SU-DHL-6 (cell line): ENCODE measurements at regions not wholly inside any gene's neighbourhood (a gene's known extent, or its start where the extent isn't known, plus 50 kb on each side); places are given as distances from the start of the nearest gene placed in this dataset.

Experiments
- H2AFZ ChIP-seq: fragments of 200-600 bp; sonication (generic); 2 replicates; pipeline ENCODE4 v1.6.1; 2014; ENCODE audit warnings: low read depth, mild to moderate bottlenecking, moderate library complexity, mixed read lengths, antibody characterized with exemption, low read length; ENCODE audit not compliant: severe bottlenecking
- H3F3A ChIP-seq: fragments of 200-600 bp; shearing (Covaris generic); 2 replicates; pipeline ENCODE4 v1.6.0; 2016; ENCODE audit warnings: antibody characterized with exemption, mild to moderate bottlenecking; ENCODE audit not compliant: insufficient read depth
- H3K27ac ChIP-seq: fragments of 200-600 bp; sonication (generic); 2 replicates; pipeline ENCODE4 v1.5.1; 2016; ENCODE audit warnings: low read depth, mild to moderate bottlenecking, low read length, moderate library complexity, mixed read lengths
- H3K27me3 ChIP-seq: fragments of 200-600 bp; sonication (generic), shearing (Covaris generic); 2 replicates; pipeline ENCODE4 v1.6.0; 2014; ENCODE audit warnings: mild to moderate bottlenecking, low read length
- H3K36me3 ChIP-seq: fragments of 200-600 bp; sonication (generic); 2 replicates; pipeline ENCODE4 v1.6.1; 2014; ENCODE audit warnings: mild to moderate bottlenecking, low read length, mixed read lengths
- H3K4me2 ChIP-seq: fragments of 300-600, 200-600 bp; shearing (Covaris generic), sonication (generic); 2 replicates; pipeline ENCODE4 v1.6.0; 2014; ENCODE audit warnings: low read length, low read depth, mild to moderate bottlenecking; ENCODE audit not compliant: poor library complexity, severe bottlenecking
- H3K4me3 ChIP-seq: fragments of 200-600 bp; sonication (generic); 2 replicates; pipeline ENCODE4 v1.5.1; 2014; ENCODE audit warnings: antibody characterized with exemption, low read length, mild to moderate bottlenecking, mixed read lengths; ENCODE audit not compliant: insufficient read depth, poor library complexity, severe bottlenecking
- H3K79me2 ChIP-seq: fragments of 200-600 bp; sonication (generic); 2 replicates; pipeline ENCODE4 v1.6.1; 2014; ENCODE audit warnings: mild to moderate bottlenecking, low read length, moderate library complexity; ENCODE audit not compliant: insufficient read depth
- H3K9ac ChIP-seq: fragments of 200-600 bp; sonication (generic); 2 replicates; pipeline ENCODE4 v1.7.0; 2014; ENCODE audit warnings: mild to moderate bottlenecking, low read length
- H3K9me2 ChIP-seq: fragments of 200-600 bp; sonication (generic); replicated peaks from 2 replicates; pipeline ENCODE4 v1.6.1; 2014; ENCODE audit warnings: low read length; ENCODE audit not compliant: insufficient read depth
- H3K9me3 ChIP-seq: fragments of 200-600 bp; sonication (generic); 2 replicates; pipeline ENCODE4 v1.6.1; 2014; ENCODE audit warnings: low read length, mixed read lengths; ENCODE audit not compliant: insufficient read depth
- H4K20me1 ChIP-seq: fragments of 200-600 bp; sonication (generic); 2 replicates; pipeline ENCODE4 v1.6.1; 2014; ENCODE audit warnings: low read depth, mild to moderate bottlenecking, antibody characterized with exemption, low read length, moderate library complexity, mixed read lengths
- CTCF ChIP-seq: fragments of 200-600 bp; sonication (generic); IDR thresholded peaks from one replicate; pipeline ENCODE4 v1.5.1; 2017; ENCODE audit warnings: antibody characterized with exemption, mild to moderate bottlenecking, low read length, moderate library complexity; ENCODE audit not compliant: insufficient read depth, poor library complexity, severe bottlenecking
- EZH2phosphoT487 ChIP-seq: fragments of 200-600 bp; sonication (generic), shearing (Covaris generic); conservative IDR thresholded peaks from 2 replicates; pipeline ENCODE4 v1.6.1; 2018; ENCODE audit warnings: mild to moderate bottlenecking, antibody characterized with exemption, low read length, moderate library complexity, mixed read lengths

GRCh38 chr9:91162784-91163443, 198.8 kb downstream of the AUH start:
- H4K20me1 ChIP-seq, result no peaks in the 10 kb centered on the region
- no peaks in the 10 kb centered on the region for H3K27me3 ChIP-seq
- no peak overlapping the region for H3K4me2 ChIP-seq
- TF ChIP-seq CTCF (no peak), EZH2phosphoT487 (no peak)
- H3K36me3 ChIP-seq, result no peaks in the 10 kb centered on the region
- no peak overlapping the region for H3K9ac ChIP-seq
- H3K9me2 ChIP-seq, result no peaks in the 10 kb centered on the region
- no peak overlapping the region for H3K27ac ChIP-seq
- no peak overlapping the region for H3K4me3 ChIP-seq
- no peak overlapping the region for H2AFZ ChIP-seq
- H3F3A ChIP-seq, result no peaks in the 10 kb centered on the region
- H3K79me2 ChIP-seq, result no peaks in the 10 kb centered on the region
- H3K9me3 ChIP-seq, result no peaks in the 10 kb centered on the region

- H3F3A ChIP-seq, result no peaks in the 10 kb centered on the region
- H4K20me1 ChIP-seq, result no peaks in the 10 kb centered on the region
- no peaks in the 10 kb centered on the region for H3K9me2 ChIP-seq
- no peak overlapping the region for H2AFZ ChIP-seq
- H3K36me3 ChIP-seq, result no peaks in the 10 kb centered on the region
- no peak overlapping the region for H3K9ac ChIP-seq
- no peaks in the 10 kb centered on the region for H3K9me3 ChIP-seq
- no peak overlapping the region for H3K27ac ChIP-seq
- H3K79me2 ChIP-seq, result no peaks in the 10 kb centered on the region
- no peaks in the 10 kb centered on the region for H3K27me3 ChIP-seq
- TF ChIP-seq EZH2phosphoT487 (no peak), CTCF (no peak)
- H3K4me2 ChIP-seq, result no peak overlapping the region
- H3K4me3 ChIP-seq, result no peak overlapping the region
These were observed 198.3 kb downstream of the AUH start for GRCh38 chr9:91163444-91163772.

DNA sequence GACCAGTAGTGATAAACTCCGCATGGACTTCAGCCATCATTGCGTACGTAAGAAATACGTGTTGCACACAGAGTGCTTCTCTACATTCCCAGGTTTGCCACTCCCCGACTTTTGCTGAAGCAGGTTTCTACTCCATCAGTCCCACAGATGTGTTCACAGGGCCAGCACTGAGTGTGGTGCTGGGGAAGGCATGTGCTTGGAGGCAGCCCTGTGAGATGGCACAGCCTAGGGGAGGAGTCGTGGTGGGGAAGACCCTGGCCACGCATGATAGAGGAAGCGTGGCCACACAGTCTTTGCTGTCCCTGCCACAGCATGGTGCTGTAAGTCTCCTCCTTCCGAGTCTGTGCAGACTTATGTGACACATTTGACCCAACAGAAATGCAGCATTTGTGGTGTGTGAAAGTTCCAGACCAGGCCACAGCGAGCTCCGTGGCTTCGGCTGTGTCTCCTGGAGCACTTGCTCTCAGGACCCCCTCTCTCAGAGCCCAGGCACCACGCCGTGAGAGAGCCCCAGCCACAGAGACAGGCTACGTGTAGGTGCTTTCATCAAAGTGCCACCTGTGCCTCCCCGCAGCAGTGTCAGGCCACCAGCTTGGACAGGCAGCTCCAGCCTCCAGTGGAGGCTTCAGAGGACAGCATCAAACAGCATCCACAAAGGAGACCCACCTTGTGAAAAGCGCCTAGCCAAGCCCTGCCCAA, 197.8 kb downstream of the AUH start:
- Histone ChIP-seq H3F3A (no peaks in the 10 kb centered on the region), H3K4me2 (no peak overlapping the region), H2AFZ (no peak overlapping the region), H3K4me3 (no peak overlapping the region), H3K9ac (no peak overlapping the region), H3K79me2 (no peaks in the 10 kb centered on the region), H4K20me1 (no peaks in the 10 kb centered on the region), H3K36me3 (no peaks in the 10 kb centered on the region), H3K27me3 (no peaks in the 10 kb centered on the region), H3K27ac (no peak overlapping the region), H3K9me2 (no peaks in the 10 kb centered on the region), H3K9me3 (no peaks in the 10 kb centered on the region)
- TF ChIP-seq CTCF, result no peak
- TF ChIP-seq EZH2phosphoT487, result no peak
